ENCODE measurements at regions not wholly inside any gene's neighbourhood (a gene's known extent, or its start where the extent isn't known, plus 50 kb on each side); places are given as distances from the start of the nearest gene placed in this dataset.

DNA sequence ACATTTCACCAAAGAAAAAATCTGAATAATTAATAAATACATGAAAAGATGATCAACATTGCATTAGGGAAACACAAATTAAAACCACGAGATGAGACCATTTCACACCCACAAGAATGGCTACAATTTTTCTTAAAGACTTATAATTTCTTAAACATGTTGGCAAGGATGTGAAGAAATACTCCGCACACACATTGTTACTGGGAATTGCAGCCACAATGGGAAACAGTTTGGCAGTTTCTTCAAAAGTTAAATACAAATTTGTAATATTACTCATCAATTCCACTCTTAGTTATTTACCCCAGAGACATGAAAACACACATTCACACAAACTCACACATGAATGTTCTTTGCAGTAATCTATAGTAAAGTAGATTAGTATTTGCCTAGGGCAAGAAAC lies 363.3 kb upstream of the SMIM21 start:
- Histone ChIP-seq H3K9ac (ENCODE audit: low read depth, low read length) (no peak overlapping the region), H3K4me3 (ENCODE audit: low read depth, low read length) (no peak overlapping the region), H3K4me1 (ENCODE audit: control insufficient read depth, insufficient read depth, low read length) (no peaks in the 10 kb centered on the region), H3K27me3 (ENCODE audit: control insufficient read depth, insufficient read depth, low read length) (no peaks in the 10 kb centered on the region), H3K36me3 (ENCODE audit: control insufficient read depth, insufficient read depth, low read length) (no peaks in the 10 kb centered on the region), H3K27ac (ENCODE audit: low read depth, low read length) (no peak overlapping the region), H3K9me3 (ENCODE audit: control insufficient read depth, insufficient read depth, low read length) (no peaks in the 10 kb centered on the region)

DNA sequence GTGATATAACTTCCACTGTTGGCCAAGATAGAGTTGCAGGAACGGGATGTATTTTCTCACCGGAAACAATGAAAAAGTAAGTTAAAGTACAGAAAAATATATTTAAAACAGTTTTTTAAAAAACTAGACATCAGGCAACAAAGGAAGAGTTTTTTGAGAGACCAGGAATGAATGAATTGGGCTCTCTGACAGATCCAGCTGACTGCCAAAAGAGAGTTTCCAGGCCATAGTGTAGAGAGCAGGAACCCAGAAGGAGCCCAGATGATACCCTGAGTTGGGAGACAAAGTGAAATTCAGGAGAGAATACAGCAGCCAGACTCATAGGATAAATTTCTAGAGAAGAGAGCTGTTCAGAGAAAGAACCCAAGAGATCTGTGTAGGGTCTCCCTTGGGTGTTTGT lies 362.6 kb upstream of the SMIM21 start:
- Histone ChIP-seq H3K27ac (ENCODE audit: low read depth, low read length) (no peak overlapping the region), H3K9me3 (ENCODE audit: control insufficient read depth, insufficient read depth, low read length) (no peaks in the 10 kb centered on the region), H3K36me3 (ENCODE audit: control insufficient read depth, insufficient read depth, low read length) (no peaks in the 10 kb centered on the region), H3K4me3 (ENCODE audit: low read depth, low read length) (no peak overlapping the region), H3K9ac (ENCODE audit: low read depth, low read length) (no peak overlapping the region), H3K27me3 (ENCODE audit: control insufficient read depth, insufficient read depth, low read length) (no peaks in the 10 kb centered on the region), H3K4me1 (ENCODE audit: control insufficient read depth, insufficient read depth, low read length) (no peaks in the 10 kb centered on the region)

DNA sequence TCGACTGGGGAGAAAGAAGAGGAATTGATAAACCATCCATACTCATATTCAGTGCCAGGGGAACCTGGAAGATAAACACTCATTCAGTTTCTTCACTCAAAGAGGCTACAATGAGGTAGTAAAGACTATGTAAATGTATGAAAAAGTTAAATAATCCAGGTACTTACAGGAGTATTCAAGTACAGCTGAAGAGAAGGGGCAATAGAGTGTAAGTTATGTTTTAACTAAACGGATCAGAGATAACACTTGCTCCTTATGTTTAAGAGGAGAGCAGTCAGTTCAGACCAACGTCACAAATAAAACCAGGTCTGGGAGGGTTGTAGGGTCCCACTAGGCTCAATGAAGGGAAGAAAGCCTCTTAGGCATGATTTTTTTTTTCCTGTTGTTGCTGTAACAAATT lies 358.3 kb upstream of the SMIM21 start:
- Histone ChIP-seq H3K9me3 (ENCODE audit: control insufficient read depth, insufficient read depth, low read length) (no peaks in the 10 kb centered on the region), H3K4me3 (ENCODE audit: low read depth, low read length) (no peak overlapping the region), H3K9ac (ENCODE audit: low read depth, low read length) (no peak overlapping the region), H3K27ac (ENCODE audit: low read depth, low read length) (no peak overlapping the region), H3K36me3 (ENCODE audit: control insufficient read depth, insufficient read depth, low read length) (no peaks in the 10 kb centered on the region), H3K4me1 (ENCODE audit: control insufficient read depth, insufficient read depth, low read length) (no peaks in the 10 kb centered on the region), H3K27me3 (ENCODE audit: control insufficient read depth, insufficient read depth, low read length) (no peaks in the 10 kb centered on the region)

DNA sequence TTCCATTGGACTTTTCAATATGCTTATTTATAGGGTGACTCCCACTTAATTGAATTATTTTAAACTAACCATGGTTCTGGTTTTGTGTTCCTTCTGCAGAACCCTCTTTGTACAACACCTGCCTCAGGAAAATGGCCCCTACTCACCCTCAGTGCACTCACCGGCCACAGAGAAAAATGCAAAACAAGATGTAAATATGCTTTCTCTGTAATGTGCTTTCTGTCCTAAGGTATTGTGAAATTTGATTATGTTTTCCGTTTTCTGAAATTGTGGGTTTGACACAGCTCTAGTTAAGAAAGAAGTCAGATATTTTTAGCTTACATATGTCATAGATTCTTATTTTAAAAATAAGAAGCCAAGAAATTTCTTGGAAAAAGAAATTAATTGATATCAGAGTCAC lies 357.7 kb upstream of the SMIM21 start:
- H3K4me1 ChIP-seq (ENCODE audit: control insufficient read depth, insufficient read depth, low read length) = no peaks in the 10 kb centered on the region
- H3K27ac ChIP-seq (ENCODE audit: low read depth, low read length) = no peak overlapping the region
- H3K4me3 ChIP-seq (ENCODE audit: low read depth, low read length) = no peak overlapping the region

DNA sequence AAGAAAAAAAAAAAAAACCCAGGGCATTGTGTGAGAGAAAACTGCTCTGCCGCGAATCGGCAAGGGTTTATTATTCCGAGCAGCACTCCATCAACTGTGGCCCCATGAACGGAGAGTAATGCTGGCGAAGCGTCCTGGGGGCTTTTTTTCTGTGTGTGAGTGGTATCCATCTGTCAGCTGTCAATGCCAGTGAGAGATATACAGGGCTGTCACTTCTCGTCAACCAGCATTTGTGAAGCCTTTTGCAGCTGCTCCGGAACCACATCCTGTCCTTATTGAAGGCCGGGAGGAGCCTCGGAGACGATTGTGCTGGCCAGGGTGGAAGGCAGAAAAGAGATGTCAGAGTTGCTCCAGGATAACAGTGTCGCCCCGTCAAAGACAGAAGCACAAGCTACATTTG lies 356.9 kb upstream of the SMIM21 start:
- Histone ChIP-seq H3K27me3 (ENCODE audit: control insufficient read depth, insufficient read depth, low read length) (no peaks in the 10 kb centered on the region), H3K9me3 (ENCODE audit: control insufficient read depth, insufficient read depth, low read length) (no peaks in the 10 kb centered on the region), H3K27ac (ENCODE audit: low read depth, low read length) (no peak overlapping the region), H3K9ac (ENCODE audit: low read depth, low read length) (no peak overlapping the region), H3K4me1 (ENCODE audit: control insufficient read depth, insufficient read depth, low read length) (no peaks in the 10 kb centered on the region), H3K4me3 (ENCODE audit: low read depth, low read length) (no peak overlapping the region), H3K36me3 (ENCODE audit: control insufficient read depth, insufficient read depth, low read length) (no peaks in the 10 kb centered on the region)

More for the DNA sequence above, 357.7 kb upstream of the SMIM21 start:
- no peak overlapping the region for H3K9ac ChIP-seq (ENCODE audit: low read depth, low read length)
- no peaks in the 10 kb centered on the region for H3K9me3 ChIP-seq (ENCODE audit: control insufficient read depth, insufficient read depth, low read length)
- no peaks in the 10 kb centered on the region for H3K27me3 ChIP-seq (ENCODE audit: control insufficient read depth, insufficient read depth, low read length)
- no peaks in the 10 kb centered on the region for H3K36me3 ChIP-seq (ENCODE audit: control insufficient read depth, insufficient read depth, low read length)

DNA sequence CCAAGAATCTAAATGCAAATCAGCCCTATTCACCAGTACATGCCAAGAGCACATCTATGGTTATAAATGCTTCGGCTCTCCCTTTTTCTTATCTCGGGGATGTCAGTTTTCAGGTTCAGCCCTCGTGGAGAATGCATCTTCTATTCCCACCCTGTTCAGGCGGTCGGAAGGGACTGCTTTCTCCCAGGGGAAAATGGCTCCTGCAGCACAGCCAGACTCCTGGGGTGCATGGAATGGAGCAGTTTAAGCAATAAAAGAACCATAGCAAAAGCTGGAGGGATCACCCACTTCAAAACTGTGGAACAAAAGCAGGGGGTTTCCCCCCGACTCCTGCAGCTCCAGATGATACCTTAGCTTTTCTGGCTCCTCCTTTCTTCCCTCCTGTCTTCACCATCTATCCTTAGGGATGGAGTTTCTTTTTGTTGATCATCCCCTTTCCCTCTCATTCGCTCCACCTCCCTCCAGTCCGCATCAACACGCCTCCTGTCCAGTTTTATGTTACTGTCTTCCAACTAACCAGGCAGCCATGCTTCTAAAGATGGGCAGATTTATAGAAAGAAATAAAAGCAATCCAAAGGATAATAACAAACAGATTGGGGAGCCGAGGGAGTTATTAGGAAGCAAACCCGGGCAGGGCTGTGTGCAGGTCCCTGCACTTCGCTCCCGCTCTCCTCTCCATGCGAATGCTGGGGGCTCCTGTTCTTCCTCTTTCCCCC lies 356.2 kb upstream of the SMIM21 start:
- Histone ChIP-seq H3K9ac (ENCODE audit: low read depth, low read length) (no peak overlapping the region), H3K27ac (ENCODE audit: low read depth, low read length) (no peak overlapping the region), H3K4me1 (ENCODE audit: control insufficient read depth, insufficient read depth, low read length) (no peaks in the 10 kb centered on the region), H3K36me3 (ENCODE audit: control insufficient read depth, insufficient read depth, low read length) (no peaks in the 10 kb centered on the region), H3K9me3 (ENCODE audit: control insufficient read depth, insufficient read depth, low read length) (no peaks in the 10 kb centered on the region), H3K4me3 (ENCODE audit: low read depth, low read length) (no peak overlapping the region), H3K27me3 (ENCODE audit: control insufficient read depth, insufficient read depth, low read length) (no peaks in the 10 kb centered on the region)

DNA sequence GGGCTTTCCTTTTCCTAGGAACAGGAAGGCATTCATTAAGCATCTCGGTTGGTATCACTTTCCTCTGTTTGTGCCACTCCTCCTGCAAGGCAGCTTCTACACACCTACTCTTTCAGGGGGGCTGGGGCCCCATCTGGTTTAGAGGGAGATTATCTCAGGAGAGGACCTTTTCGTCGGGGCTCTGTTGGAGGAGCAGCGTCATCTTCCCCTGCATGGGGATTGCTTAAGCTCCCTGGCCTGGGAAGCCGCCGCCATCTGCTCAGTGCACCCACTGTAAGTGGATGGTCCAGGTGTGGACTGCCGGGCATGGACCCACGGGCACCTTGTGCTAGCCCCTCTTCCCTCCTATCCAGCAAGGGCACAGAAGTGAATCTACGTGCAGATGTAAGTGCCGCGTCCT lies 355.3 kb upstream of the SMIM21 start:
- no peak overlapping the region for H3K27ac ChIP-seq (ENCODE audit: low read depth, low read length)
- H3K9ac ChIP-seq (ENCODE audit: low read depth, low read length) = no peak overlapping the region
- H3K4me3 ChIP-seq (ENCODE audit: low read depth, low read length) = no peak overlapping the region
- H3K9me3 ChIP-seq (ENCODE audit: control insufficient read depth, insufficient read depth, low read length) = no peaks in the 10 kb centered on the region
- H3K4me1 ChIP-seq (ENCODE audit: control insufficient read depth, insufficient read depth, low read length) = no peaks in the 10 kb centered on the region
- no peaks in the 10 kb centered on the region for H3K36me3 ChIP-seq (ENCODE audit: control insufficient read depth, insufficient read depth, low read length)
- no peaks in the 10 kb centered on the region for H3K27me3 ChIP-seq (ENCODE audit: control insufficient read depth, insufficient read depth, low read length)

DNA sequence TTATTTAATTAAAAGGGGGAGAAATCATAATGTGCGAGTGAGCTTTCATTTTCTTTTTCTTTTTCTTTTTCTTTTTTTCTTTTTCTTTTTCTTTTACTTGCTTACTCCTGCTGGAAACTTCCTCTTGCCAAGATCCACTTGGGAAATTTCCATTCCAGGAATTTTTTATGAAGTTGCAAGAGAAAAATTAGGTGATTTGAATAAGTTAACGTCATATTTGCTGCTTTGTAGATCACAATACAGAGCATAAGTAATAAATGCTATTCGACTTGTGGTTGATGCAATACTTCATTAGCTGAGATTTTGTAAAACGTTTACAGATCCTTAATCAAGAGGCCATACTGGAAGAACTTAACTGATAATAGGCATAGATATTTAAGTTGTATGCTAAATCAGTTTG lies 354.7 kb upstream of the SMIM21 start:
- no peaks in the 10 kb centered on the region for H3K27me3 ChIP-seq (ENCODE audit: control insufficient read depth, insufficient read depth, low read length)
- H3K36me3 ChIP-seq (ENCODE audit: control insufficient read depth, insufficient read depth, low read length) = no peaks in the 10 kb centered on the region
- no peak overlapping the region for H3K4me3 ChIP-seq (ENCODE audit: low read depth, low read length)
- H3K4me1 ChIP-seq (ENCODE audit: control insufficient read depth, insufficient read depth, low read length) = no peaks in the 10 kb centered on the region
- H3K27ac ChIP-seq (ENCODE audit: low read depth, low read length) = no peak overlapping the region
- no peak overlapping the region for H3K9ac ChIP-seq (ENCODE audit: low read depth, low read length)
- H3K9me3 ChIP-seq (ENCODE audit: control insufficient read depth, insufficient read depth, low read length) = no peaks in the 10 kb centered on the region

DNA sequence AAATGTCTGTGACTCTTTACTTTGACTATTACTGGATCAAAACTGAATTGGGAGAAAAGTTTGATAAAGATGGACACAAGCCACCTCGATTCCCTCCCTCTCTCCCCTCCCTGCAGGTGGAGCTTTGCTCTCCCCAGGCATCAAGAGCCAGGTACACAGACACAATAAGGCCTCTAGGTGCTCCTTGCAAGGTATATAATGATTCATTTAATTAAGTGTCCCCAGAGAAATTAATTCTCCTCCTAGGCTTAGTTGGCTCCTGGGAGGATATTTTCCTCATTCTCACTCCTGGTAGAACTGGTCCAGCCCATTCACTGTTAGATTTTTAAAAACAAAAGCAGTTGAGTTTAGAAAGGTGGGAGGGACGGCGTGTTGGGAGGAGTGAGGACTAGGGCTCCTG lies 352.4 kb upstream of the SMIM21 start:
- Histone ChIP-seq H3K27me3 (ENCODE audit: control insufficient read depth, insufficient read depth, low read length) (no peaks in the 10 kb centered on the region), H3K9ac (ENCODE audit: low read depth, low read length) (no peak overlapping the region), H3K36me3 (ENCODE audit: control insufficient read depth, insufficient read depth, low read length) (no peaks in the 10 kb centered on the region), H3K4me3 (ENCODE audit: low read depth, low read length) (no peak overlapping the region), H3K27ac (ENCODE audit: low read depth, low read length) (no peak overlapping the region), H3K4me1 (ENCODE audit: control insufficient read depth, insufficient read depth, low read length) (no peaks in the 10 kb centered on the region), H3K9me3 (ENCODE audit: control insufficient read depth, insufficient read depth, low read length) (no peaks in the 10 kb centered on the region)

DNA sequence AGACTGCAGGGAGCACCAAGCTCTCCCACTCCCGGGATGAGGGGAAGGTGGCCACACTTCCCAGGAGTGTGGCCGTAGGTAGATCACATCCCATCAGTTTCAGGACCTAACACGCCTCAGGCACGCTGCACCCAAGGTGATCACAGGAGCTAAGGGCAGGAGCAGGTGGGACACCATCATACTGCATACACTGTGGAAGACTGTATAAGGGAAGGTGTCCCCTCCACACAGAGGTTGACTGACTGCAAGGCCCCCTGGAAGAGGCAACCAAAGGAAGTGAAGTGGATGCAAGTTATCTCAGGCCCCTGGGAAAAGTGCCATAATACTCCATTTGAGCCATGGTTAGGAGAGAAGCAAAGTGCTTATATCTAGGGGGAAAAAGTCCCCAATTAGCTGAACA lies 351.9 kb upstream of the SMIM21 start:
- Histone ChIP-seq H3K4me3 (ENCODE audit: low read depth, low read length) (no peak overlapping the region), H3K36me3 (ENCODE audit: control insufficient read depth, insufficient read depth, low read length) (no peaks in the 10 kb centered on the region), H3K27me3 (ENCODE audit: control insufficient read depth, insufficient read depth, low read length) (no peaks in the 10 kb centered on the region), H3K4me1 (ENCODE audit: control insufficient read depth, insufficient read depth, low read length) (no peaks in the 10 kb centered on the region), H3K9me3 (ENCODE audit: control insufficient read depth, insufficient read depth, low read length) (no peaks in the 10 kb centered on the region), H3K27ac (ENCODE audit: low read depth, low read length) (no peak overlapping the region), H3K9ac (ENCODE audit: low read depth, low read length) (no peak overlapping the region)

DNA sequence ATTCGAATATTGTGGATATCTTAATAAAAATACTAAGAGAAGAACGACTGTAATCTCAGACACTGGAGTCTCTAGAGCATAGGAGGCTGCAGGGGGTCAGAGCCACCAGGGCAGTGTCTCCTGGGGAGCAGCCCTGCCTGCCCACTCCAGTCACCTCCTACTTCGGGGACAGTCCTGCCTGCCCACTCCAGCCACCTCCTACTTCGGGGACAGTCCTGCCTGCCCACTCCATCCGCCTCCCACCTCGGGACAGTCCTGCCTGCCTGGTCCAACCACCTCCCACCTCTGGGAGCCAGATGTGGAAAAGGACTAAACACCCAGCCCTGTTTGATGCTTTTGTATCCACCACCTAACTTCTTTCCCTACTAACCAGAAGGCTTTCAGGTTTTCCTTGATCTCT lies 350.1 kb upstream of the SMIM21 start:
- Histone ChIP-seq H3K36me3 (ENCODE audit: control insufficient read depth, insufficient read depth, low read length) (no peaks in the 10 kb centered on the region), H3K27ac (ENCODE audit: low read depth, low read length) (no peak overlapping the region)

DNA sequence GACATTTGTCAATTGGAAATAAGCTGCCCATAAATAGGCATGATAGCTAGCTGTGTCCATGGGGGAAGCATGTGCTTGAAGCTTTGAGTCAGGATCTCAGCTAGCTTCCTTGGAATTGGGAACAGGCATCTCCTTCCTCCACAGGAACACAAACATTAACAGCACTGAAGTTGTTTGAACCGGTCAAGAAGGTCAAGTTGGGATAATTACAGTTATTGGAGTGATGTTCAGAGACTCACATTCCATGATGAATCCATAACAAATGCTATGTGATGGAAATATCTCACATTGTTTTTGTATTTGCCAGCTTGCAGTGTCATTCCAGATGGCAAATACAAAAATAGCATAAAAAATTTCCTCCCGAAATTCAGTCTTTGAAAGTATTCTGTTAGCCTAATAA lies 347.6 kb upstream of the SMIM21 start:
- H3K9ac ChIP-seq (ENCODE audit: low read depth, low read length) = no peak overlapping the region
- no peaks in the 10 kb centered on the region for H3K27me3 ChIP-seq (ENCODE audit: control insufficient read depth, insufficient read depth, low read length)
- no peaks in the 10 kb centered on the region for H3K9me3 ChIP-seq (ENCODE audit: control insufficient read depth, insufficient read depth, low read length)
- no peak overlapping the region for H3K4me3 ChIP-seq (ENCODE audit: low read depth, low read length)
- H3K4me1 ChIP-seq (ENCODE audit: control insufficient read depth, insufficient read depth, low read length) = no peaks in the 10 kb centered on the region
- H3K27ac ChIP-seq (ENCODE audit: low read depth, low read length) = no peak overlapping the region
- no peaks in the 10 kb centered on the region for H3K36me3 ChIP-seq (ENCODE audit: control insufficient read depth, insufficient read depth, low read length)

More for the DNA sequence above, 350.1 kb upstream of the SMIM21 start:
- Histone ChIP-seq H3K9me3 (ENCODE audit: control insufficient read depth, insufficient read depth, low read length) (no peaks in the 10 kb centered on the region), H3K27me3 (ENCODE audit: control insufficient read depth, insufficient read depth, low read length) (no peaks in the 10 kb centered on the region), H3K4me1 (ENCODE audit: control insufficient read depth, insufficient read depth, low read length) (no peaks in the 10 kb centered on the region), H3K4me3 (ENCODE audit: low read depth, low read length) (no peak overlapping the region), H3K9ac (ENCODE audit: low read depth, low read length) (no peak overlapping the region)
